MM.1S (cell line): ENCODE measurements at regions not wholly inside any gene's neighbourhood (a gene's known extent, or its start where the extent isn't known, plus 50 kb on each side); places are given as distances from the start of the nearest gene placed in this dataset.

ENCODE experiments used
- EZH2 ChIP-seq: fragments of 300-600 bp; sonication (generic); optimal IDR thresholded peaks from 2 replicates; pipeline ENCODE3; 2017; ENCODE audit warnings: low read depth, mild to moderate bottlenecking, antibody characterized with exemption, low read length, mixed read lengths
- TF ChIP-seq, protein P1 (sequence below): fragments of 300-600 bp; sonication (generic); IDR thresholded peaks from 2 replicates; pipeline ENCODE4 v1.5.1; 2016; ENCODE audit warnings: antibody characterized with exemption, low read length, mixed read lengths

DNA sequence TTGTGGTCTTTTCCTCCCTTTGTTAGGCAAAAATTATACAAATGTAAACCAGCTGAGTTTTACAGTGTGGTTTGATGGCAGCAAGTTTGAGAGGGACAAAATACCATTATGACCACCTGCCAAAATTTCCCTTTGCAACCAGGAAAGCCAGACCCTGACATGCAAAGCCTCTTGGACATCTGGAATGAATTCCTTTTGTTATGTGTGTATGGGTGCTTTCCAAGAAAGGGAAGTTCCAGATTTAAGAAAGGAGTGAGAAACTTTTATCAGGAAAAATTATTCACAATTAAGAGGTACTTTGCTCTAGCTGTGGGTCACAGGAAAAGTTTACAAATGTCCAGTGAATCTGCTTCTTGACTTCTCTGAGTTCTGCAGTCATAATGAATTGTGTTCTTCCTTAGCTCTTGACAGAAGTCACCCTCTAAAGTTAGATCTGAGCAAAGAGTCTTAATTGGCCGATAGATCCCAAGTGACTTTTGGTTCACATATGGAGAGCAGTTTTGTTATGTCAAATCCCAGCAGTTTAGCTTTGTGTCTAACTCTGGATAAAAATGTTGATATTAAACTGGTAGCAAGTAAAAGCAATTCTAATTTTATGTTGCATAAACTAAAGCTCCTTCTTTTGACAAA, 295.9 kb upstream of the ZNF608 start:
- TF ChIP-seq EZH2: no peak
- TF ChIP-seq, protein P1, sequence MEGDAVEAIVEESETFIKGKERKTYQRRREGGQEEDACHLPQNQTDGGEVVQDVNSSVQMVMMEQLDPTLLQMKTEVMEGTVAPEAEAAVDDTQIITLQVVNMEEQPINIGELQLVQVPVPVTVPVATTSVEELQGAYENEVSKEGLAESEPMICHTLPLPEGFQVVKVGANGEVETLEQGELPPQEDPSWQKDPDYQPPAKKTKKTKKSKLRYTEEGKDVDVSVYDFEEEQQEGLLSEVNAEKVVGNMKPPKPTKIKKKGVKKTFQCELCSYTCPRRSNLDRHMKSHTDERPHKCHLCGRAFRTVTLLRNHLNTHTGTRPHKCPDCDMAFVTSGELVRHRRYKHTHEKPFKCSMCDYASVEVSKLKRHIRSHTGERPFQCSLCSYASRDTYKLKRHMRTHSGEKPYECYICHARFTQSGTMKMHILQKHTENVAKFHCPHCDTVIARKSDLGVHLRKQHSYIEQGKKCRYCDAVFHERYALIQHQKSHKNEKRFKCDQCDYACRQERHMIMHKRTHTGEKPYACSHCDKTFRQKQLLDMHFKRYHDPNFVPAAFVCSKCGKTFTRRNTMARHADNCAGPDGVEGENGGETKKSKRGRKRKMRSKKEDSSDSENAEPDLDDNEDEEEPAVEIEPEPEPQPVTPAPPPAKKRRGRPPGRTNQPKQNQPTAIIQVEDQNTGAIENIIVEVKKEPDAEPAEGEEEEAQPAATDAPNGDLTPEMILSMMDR: no peak
